Smooth muscle cell (in vitro differentiated cells): ENCODE measurements at regions not wholly inside any gene's neighbourhood (a gene's known extent, or its start where the extent isn't known, plus 50 kb on each side); places are given as distances from the start of the nearest gene placed in this dataset.

Source experiments
- DNase-seq: peaks from one replicate; lab custom pipeline; 2025; ENCODE audit not compliant: unreplicated experiment; lab: John Stamatoyannopoulos, UW
- H2AFZ ChIP-seq: fragments of 200-600 bp; sonication (generic); 2 replicates; pipeline ENCODE4 v1.6.0; 2016; ENCODE audit warnings: antibody characterized with exemption, low read depth, mild to moderate bottlenecking
- H3F3A ChIP-seq: fragments of 200-600 bp; sonication (generic); 2 replicates; pipeline ENCODE4 v1.6.0; 2017; ENCODE audit warnings: antibody characterized with exemption, low read depth
- H3K27ac ChIP-seq: fragments of 200-600 bp; sonication (generic); 2 replicates; pipeline ENCODE4 v1.5.1; 2016; ENCODE audit warnings: low read depth, mild to moderate bottlenecking
- H3K27me3 ChIP-seq: fragments of 200-600 bp; sonication (generic); 2 replicates; pipeline ENCODE4 v1.6.1; 2016; ENCODE audit warnings: low read depth, mild to moderate bottlenecking
- H3K36me3 ChIP-seq: fragments of 200-600 bp; sonication (generic); 2 replicates; pipeline ENCODE4 v1.5.1; 2016; ENCODE audit warnings: low read depth
- H3K4me1 ChIP-seq: fragments of 200-600 bp; sonication (generic); 2 replicates; pipeline ENCODE4 v1.5.1; 2016; ENCODE audit warnings: low read depth
- H3K4me2 ChIP-seq: fragments of 200-600 bp; sonication (generic); 2 replicates; pipeline ENCODE4 v1.6.0; 2016; ENCODE audit warnings: mild to moderate bottlenecking
- H3K4me3 ChIP-seq: fragments of 200-600 bp; sonication (generic); 2 replicates; pipeline ENCODE4 v1.5.1; 2016; ENCODE audit warnings: mild to moderate bottlenecking
- H3K79me2 ChIP-seq: fragments of 200-600 bp; sonication (generic); 2 replicates; pipeline ENCODE4 v1.6.0; 2016; ENCODE audit warnings: low read depth, mild to moderate bottlenecking
- H3K9ac ChIP-seq: fragments of 200-600 bp; sonication (generic); 2 replicates; pipeline ENCODE4 v1.6.0; 2016; ENCODE audit warnings: low read depth
- H3K9me3 ChIP-seq: fragments of 200-600 bp; sonication (generic); replicated peaks from 2 replicates; pipeline ENCODE4 v1.5.1; 2016; ENCODE audit warnings: low read depth
- H4K20me1 ChIP-seq: fragments of 200-600 bp; sonication (generic); 2 replicates; pipeline ENCODE4 v1.6.0; 2016; ENCODE audit warnings: low read depth
- CTCF ChIP-seq: fragments of 200-600 bp; sonication (generic); IDR thresholded peaks from 2 replicates; pipeline ENCODE4 v1.5.1; 2017; ENCODE audit warnings: borderline replicate concordance, mild to moderate bottlenecking, antibody characterized with exemption; ENCODE audit not compliant: insufficient read depth, poor library complexity, severe bottlenecking
- WGBS: methylation state at CpG from one replicate; pipeline ENCODE4 v1.1.7; 2016; ENCODE audit warnings: low lambda C conversion rate; 5-methylcytosine and 5-hydroxymethylcytosine counted together

- H3K4me2 ChIP-seq = no peak overlapping the region
- no peak overlapping the region for H2AFZ ChIP-seq
- no peak overlapping the region for H3K27ac ChIP-seq
- no peaks in the 10 kb centered on the region for H3K79me2 ChIP-seq
- H3K9me3 ChIP-seq = no peaks in the 10 kb centered on the region
- WGBS = 61% methylated on average over 2 of the region's 2 CpGs
- DNase-seq = no peak
- no peak overlapping the region for H3K4me3 ChIP-seq
- H3F3A ChIP-seq = no peaks in the 10 kb centered on the region
- H3K36me3 ChIP-seq = no peaks in the 10 kb centered on the region
- no peaks in the 10 kb centered on the region for H4K20me1 ChIP-seq
- peaks cover 4% of the 10 kb centered on the region for H3K27me3 ChIP-seq
- H3K4me1 ChIP-seq = no peaks in the 10 kb centered on the region
- no peak overlapping the region for H3K9ac ChIP-seq
- no peak for TF ChIP-seq CTCF
Observed at GRCh38 chr10:8659982-8660381, 605.5 kb downstream of the GATA3 start.

- TF ChIP-seq CTCF = no peak
- H4K20me1 ChIP-seq = no peaks in the 10 kb centered on the region
- H3K4me1 ChIP-seq = no peaks in the 10 kb centered on the region
- no peaks in the 10 kb centered on the region for H3K9me3 ChIP-seq
- H3K79me2 ChIP-seq = no peaks in the 10 kb centered on the region
- no peaks in the 10 kb centered on the region for H3F3A ChIP-seq
- H2AFZ ChIP-seq = no peak overlapping the region
- H3K27ac ChIP-seq = no peak overlapping the region
- DNase-seq = no peak
- WGBS = 92% methylated on average over 3 of the region's 3 CpGs
- H3K27me3 ChIP-seq = peaks cover 4% of the 10 kb centered on the region
- H3K4me3 ChIP-seq = no peak overlapping the region
- no peak overlapping the region for H3K9ac ChIP-seq
- H3K4me2 ChIP-seq = no peak overlapping the region
- no peaks in the 10 kb centered on the region for H3K36me3 ChIP-seq
Observed at GRCh38 chr10:8661886-8662285, 607.4 kb downstream of the GATA3 start.

- DNase-seq = no peak
Observed at GRCh38 chr10:8663131-8663530, 608.6 kb downstream of the GATA3 start.

More at GRCh38 chr10:8663131-8663530, 608.6 kb downstream of the GATA3 start:
- Histone ChIP-seq H3K27me3 (peaks cover 4% of the 10 kb centered on the region), H3K9me3 (no peaks in the 10 kb centered on the region), H2AFZ (no peak overlapping the region), H3K27ac (no peak overlapping the region), H3K36me3 (no peaks in the 10 kb centered on the region), H3K79me2 (no peaks in the 10 kb centered on the region), H3K4me1 (no peaks in the 10 kb centered on the region), H3K9ac (no peak overlapping the region), H3K4me3 (no peak overlapping the region), H3F3A (no peaks in the 10 kb centered on the region), H4K20me1 (no peaks in the 10 kb centered on the region), H3K4me2 (no peak overlapping the region)
- no peak for TF ChIP-seq CTCF
- 78% methylated on average over 2 of the region's 2 CpGs for WGBS
